Brain microvascular endothelial cell (primary cell): ENCODE measurements at regions not wholly inside any gene's neighbourhood (a gene's known extent, or its start where the extent isn't known, plus 50 kb on each side); places are given as distances from the start of the nearest gene placed in this dataset.
"Not testable (repeated sequence)": the region's sequence is repeated elsewhere in the genome, so short reads cannot be mapped to it uniquely, and the experiment has no call there.

Experiments used
- DNase-seq: peaks from one replicate; pipeline ENCODE4 v3.0.0-alpha.2; 2020
- H3K27ac ChIP-seq: fragments of 250-450 bp; sonication (Bioruptor Pico); 2 replicates; pipeline ENCODE4 v1.5.1; 2020; ENCODE audit warnings: mild to moderate bottlenecking, moderate library complexity
- H3K27me3 ChIP-seq: fragments of 250-450 bp; sonication (Bioruptor Pico); replicated peaks from 2 replicates; pipeline ENCODE4 v1.5.1; 2020; ENCODE audit warnings: mild to moderate bottlenecking
- H3K36me3 ChIP-seq: fragments of 250-450 bp; sonication (Bioruptor Pico); replicated peaks from 2 replicates; pipeline ENCODE4 v1.5.1; 2020; ENCODE audit warnings: mild to moderate bottlenecking
- H3K4me3 ChIP-seq: 2 replicates; pipeline ENCODE4 v1.5.1; 2011; ENCODE audit warnings: low read depth, mild to moderate bottlenecking, control low read depth, low read length, moderate library complexity
- CTCF ChIP-seq: IDR thresholded peaks from 2 replicates; pipeline ENCODE4 v1.5.1; 2011; ENCODE audit warnings: low read depth, mild to moderate bottlenecking, moderate library complexity, low read length, control low read depth, inconsistent platforms; ENCODE audit errors: missing control alignments
- in situ Hi-C: cut with HindIII; loops from 2 replicates; pipeline ENCODE4 v1.10.0; 2017; ENCODE audit warnings: low sequenced_read_pairs, low pct_ligation_motif_present

- no peaks in the 10 kb centered on the region for H3K36me3 ChIP-seq
- TF ChIP-seq CTCF, result no peak
- no peak overlapping the region for H3K4me3 ChIP-seq
- H3K27me3 ChIP-seq, result no peaks in the 10 kb centered on the region
- no peak overlapping the region for H3K27ac ChIP-seq
- in situ Hi-C loops, result no loop called here
- DNase-seq, result no peak
These were observed 124.3 kb upstream of the SMARCA2 start for GRCh38 chr9:1890816-1891215.

- H3K36me3 ChIP-seq, DNase-seq, in situ Hi-C loops, H3K27me3 ChIP-seq, H3K4me3 ChIP-seq, H3K27ac ChIP-seq: not testable (repeated sequence)
These were observed 112.0 kb upstream of the SMARCA2 start for GRCh38 chr9:1903080-1903704.

GRCh38 chr9:1907465-1907864 lies 107.7 kb upstream of the SMARCA2 start:
- Histone ChIP-seq H3K36me3 (no peaks in the 10 kb centered on the region), H3K27me3 (no peaks in the 10 kb centered on the region), H3K4me3 (no peak overlapping the region), H3K27ac (no peak overlapping the region)
- no peak for DNase-seq
- TF ChIP-seq CTCF, result no peak
- in situ Hi-C loops, result no loop called here

GRCh38 chr9:1909322-1909721 lies 105.8 kb upstream of the SMARCA2 start:
- Histone ChIP-seq H3K27me3 (no peaks in the 10 kb centered on the region), H3K27ac (no peak overlapping the region), H3K36me3 (no peaks in the 10 kb centered on the region), H3K4me3 (no peak overlapping the region)
- no peak for DNase-seq
- in situ Hi-C loops, result no loop called here
- TF ChIP-seq CTCF, result no peak

GRCh38 chr9:1910269-1910811 lies 104.8 kb upstream of the SMARCA2 start:
- no peak for TF ChIP-seq CTCF

GRCh38 chr9:1913631-1914330 lies 101.4 kb upstream of the SMARCA2 start:
- Histone ChIP-seq H3K27me3 (no peaks in the 10 kb centered on the region), H3K36me3 (no peaks in the 10 kb centered on the region), H3K27ac (no peak overlapping the region), H3K4me3 (no peak overlapping the region)
- in situ Hi-C loops, result no loop called here
- DNase-seq, result no peak
- TF ChIP-seq CTCF, result no peak

More at GRCh38 chr9:1910269-1910811, 104.8 kb upstream of the SMARCA2 start:
- H3K4me3 ChIP-seq, result no peak overlapping the region
- H3K27me3 ChIP-seq, result no peaks in the 10 kb centered on the region
- no peak overlapping the region for H3K27ac ChIP-seq
- no peak for DNase-seq
- no peaks in the 10 kb centered on the region for H3K36me3 ChIP-seq
- in situ Hi-C loops, result no loop called here
